Suprapubic skin (tissue), 4 donors: ENCODE measurements at regions not wholly inside any gene's neighbourhood (a gene's known extent, or its start where the extent isn't known, plus 50 kb on each side); places are given as distances from the start of the nearest gene placed in this dataset.

Experiments
- POLR2A ChIP-seq, 2 donors: fragments of 450-650 bp; IDR thresholded peaks; one replicate each; pipeline ENCODE4 v1.6.1; 2017; ENCODE audit warnings: antibody characterized with exemption in 2 of 2, mild to moderate bottlenecking in 2 of 2, moderate library complexity in 2 of 2
- POLR2AphosphoS5 ChIP-seq, 3 donors: sonication (generic); formaldehyde crosslinking; IDR thresholded peaks; one replicate each; pipeline ENCODE4 v1.6.1; 2017; ENCODE audit warnings: antibody characterized with exemption in 3 of 3
- TF ChIP-seq, protein P1 (sequence below), 2 donors: fragments of 200-600 bp in 1 of 2; fragments of 450-650 bp in 1 of 2; sonication (generic) in 1 of 2; IDR thresholded peaks; one replicate each; pipeline ENCODE4 v1.5.1; 2016 to 2019; ENCODE audit warnings: antibody characterized with exemption in 2 of 2, mild to moderate bottlenecking in 1 of 2, moderate library complexity in 1 of 2

DNA sequence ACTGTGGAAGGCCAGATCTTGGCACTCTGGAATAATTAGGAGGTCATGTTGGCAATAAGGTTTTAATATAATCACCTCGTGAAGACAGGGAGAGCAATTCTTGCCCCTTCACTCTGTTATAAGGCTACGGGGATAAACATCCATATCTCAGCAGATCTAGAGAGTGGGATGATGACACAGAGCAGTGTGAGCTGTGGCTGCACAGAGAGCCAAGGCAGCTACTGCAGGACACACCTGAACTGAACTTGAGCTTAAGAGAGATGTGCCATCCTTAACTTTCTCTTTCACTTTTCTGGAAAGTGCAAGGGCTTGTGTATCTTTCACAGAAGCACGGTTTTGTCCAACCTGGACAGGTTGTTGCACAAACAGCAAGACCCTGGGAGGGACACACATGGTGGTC is 174.7 kb downstream of the GATA3 start:
- TF ChIP-seq, protein P1, sequence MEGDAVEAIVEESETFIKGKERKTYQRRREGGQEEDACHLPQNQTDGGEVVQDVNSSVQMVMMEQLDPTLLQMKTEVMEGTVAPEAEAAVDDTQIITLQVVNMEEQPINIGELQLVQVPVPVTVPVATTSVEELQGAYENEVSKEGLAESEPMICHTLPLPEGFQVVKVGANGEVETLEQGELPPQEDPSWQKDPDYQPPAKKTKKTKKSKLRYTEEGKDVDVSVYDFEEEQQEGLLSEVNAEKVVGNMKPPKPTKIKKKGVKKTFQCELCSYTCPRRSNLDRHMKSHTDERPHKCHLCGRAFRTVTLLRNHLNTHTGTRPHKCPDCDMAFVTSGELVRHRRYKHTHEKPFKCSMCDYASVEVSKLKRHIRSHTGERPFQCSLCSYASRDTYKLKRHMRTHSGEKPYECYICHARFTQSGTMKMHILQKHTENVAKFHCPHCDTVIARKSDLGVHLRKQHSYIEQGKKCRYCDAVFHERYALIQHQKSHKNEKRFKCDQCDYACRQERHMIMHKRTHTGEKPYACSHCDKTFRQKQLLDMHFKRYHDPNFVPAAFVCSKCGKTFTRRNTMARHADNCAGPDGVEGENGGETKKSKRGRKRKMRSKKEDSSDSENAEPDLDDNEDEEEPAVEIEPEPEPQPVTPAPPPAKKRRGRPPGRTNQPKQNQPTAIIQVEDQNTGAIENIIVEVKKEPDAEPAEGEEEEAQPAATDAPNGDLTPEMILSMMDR (IDR thresholded peaks at IDR 0.05): no peak
- TF ChIP-seq POLR2AphosphoS5 (IDR thresholded peaks at IDR 0.05) (no peak), POLR2A (IDR thresholded peaks at IDR 0.05) (no peak)
